NCI-H187 (cell line): ENCODE measurements at regions not wholly inside any gene's neighbourhood (a gene's known extent, or its start where the extent isn't known, plus 50 kb on each side); places are given as distances from the start of the nearest gene placed in this dataset.
"Not testable (repeated sequence)": the region's sequence is repeated elsewhere in the genome, so short reads cannot be mapped to it uniquely, and the experiment has no call there.

Source experiments
- DNase-seq, 2 experiments: peaks; one replicate each; lab custom pipeline; 2025; lab: John Stamatoyannopoulos, UW

DNA sequence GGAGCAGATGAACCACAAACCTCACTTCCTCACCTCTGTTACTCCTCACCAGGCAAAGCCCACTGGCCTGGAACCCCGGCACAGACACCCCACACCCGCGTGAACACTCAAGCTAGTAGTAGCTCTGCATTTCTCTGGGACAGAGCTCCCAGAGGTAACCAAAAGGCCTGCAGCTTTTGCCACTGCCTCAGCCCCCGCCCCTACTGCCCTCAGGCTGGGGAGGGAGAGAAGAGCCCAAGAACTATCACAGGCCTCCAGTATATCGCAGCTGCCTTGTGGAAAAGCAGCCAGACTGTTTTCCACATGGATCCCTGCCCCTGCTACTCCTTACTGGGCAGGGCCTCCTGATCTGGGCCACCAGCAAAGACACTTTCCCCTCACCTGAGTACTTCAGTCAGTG is 728.7 kb upstream of the ACTRT1 start:
- DNase-seq: no peak

DNA sequence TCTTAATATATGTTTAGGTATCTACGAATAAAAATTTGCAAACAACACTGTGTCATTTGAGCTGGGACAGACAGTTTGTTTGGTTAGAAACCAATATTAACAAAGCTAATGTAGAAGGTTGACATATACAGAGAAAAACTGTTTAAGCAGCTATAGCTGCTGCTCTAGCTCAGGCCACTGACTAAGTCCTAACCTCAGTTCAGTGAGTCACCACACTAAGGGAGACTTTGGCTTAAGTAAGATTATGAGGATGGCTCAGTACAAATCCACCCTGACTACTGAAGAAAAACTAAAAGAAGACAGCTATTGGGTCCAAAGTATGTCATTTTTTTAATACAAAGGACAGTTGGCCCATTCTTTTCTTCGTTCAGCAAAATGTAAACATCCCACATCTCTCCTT is 717.3 kb upstream of the ACTRT1 start:
- DNase-seq: no peak

DNA sequence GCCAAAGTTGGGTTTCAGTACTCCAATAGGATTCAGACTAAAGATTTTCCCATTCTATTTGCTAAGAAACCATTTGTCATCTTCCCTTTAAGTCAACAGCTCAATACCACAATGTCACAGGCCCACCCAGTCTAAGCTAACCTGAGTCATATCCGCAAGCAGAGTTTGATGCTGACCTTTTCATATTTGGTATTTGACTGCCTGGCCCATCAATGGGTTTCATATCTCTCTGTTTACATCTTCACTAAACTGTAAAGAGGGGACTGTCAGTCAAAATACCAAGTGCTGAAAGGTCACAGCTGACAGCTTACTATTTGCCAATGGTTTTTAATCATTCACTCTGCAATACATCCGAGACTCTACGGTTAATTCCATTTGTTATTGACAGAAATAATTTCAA is 707.5 kb upstream of the ACTRT1 start:
- DNase-seq: no peak

DNA sequence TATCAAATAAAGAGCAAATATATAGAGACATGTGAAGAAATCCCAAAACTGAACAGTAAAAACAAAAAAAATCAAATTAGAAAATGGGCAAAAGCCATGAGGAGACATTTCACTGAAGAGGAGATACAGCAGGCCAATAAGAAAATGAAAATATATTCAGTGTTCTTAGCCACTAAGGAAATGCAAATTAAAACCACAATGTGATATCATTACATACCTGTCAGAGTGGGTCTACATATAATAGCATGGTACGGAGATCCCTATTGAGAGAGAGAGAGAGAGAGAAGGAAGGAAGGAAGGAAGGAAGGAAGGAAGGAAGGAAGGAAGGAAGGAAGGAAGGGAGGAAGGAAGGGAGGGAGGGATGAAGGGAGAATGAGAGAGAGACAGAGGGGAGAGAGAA is 707.0 kb upstream of the ACTRT1 start:
- DNase-seq: no peak

DNA sequence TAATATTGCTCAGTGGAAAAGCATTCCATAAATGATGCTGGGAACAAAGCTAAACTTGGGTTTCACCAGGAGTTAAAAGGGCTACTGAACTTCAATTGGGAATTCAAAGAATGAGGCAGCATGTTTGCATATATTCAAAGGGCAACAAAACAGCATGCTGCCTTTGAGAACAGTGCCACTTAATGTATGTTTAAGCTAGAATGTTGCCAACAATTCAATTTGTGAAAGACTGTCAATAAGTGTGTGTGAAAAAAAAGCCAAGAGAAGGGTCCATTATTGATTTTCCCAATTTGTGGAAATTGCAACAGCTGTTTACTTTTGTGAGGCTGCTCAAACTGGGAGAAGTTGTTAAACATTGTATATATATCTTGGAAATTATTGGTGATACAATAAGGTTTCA is 701.9 kb upstream of the ACTRT1 start:
- DNase-seq: no peak

DNA sequence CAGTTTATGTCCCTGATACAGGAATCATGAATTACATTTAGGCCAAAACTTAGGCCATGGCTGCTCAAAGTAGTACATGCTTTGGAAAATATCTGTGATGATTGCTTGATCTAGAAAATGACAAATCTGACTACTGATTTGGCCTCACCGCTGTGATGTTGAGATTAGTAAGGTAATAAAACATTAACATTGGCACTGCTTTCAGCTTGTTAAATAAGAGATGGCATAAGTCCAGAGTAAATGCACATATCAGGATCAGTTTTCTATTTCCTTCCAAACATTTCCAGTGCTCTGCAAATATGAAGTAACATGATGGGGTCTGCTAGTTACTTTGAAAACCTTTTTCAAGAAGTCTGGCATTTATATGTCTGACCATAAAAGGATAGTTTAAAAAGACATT is 687.3 kb upstream of the ACTRT1 start:
- no peak for DNase-seq

DNA sequence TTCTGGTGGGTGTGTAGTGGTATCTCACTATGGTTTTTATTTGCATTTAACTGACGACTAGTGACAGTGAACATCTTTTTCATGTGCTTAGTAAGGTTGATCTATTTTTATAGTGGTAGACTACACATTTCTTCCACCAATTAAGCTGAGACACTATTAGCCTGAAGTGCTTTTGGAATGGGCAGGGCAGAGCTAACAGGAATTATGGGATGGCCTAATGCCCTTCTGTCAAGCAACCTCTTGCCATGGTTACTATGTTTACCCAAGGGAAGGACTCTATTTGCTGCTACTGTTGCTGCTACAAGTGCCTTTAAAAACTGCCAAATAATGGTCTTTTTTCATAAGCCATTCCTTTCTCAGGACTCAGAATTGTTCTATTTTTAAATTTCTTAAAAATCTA is 676.7 kb upstream of the ACTRT1 start:
- DNase-seq: no peak

DNA sequence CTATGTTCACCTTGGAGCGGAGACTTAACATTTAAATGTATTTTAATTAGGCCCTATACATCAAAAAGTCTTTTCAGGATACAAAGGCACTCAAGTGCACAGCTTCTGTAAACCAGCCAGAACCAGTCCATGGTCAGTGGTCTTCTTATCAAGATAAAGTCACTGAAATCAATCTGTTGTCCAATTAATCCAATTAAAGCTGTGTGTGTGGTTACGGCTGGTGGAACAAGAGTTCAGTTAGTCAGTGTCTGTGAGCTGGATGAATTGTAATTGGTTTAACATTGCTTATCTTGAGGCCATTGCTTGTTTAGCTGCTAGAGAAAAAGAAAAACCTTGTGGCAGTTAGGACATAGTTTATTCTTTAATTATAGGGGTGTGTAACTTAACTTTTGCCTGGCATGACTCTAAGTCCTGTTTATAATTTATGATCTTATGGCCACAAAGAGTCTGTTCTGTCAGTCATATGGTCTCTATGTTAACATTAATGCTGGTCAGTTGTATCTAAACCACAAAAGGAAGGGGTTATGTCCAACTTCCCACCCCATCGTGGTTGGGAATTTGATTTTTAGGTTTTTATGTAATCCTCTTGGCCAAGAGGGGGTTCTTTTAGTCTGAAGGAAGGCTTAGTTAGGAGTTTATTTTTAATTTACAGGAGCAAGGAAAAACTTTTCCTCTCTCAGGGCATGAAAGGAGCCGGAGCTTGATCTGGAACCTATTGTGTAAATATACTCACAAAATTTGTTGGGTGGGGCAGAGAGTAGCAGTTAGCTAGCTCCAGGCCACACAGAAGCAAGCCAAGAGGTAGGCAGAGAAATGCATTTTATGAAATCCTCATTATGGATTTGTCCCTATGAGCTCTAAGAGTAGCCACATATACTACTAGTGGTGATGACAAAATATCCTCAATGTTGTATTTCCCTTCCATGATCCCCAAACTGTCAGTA is 665.7 kb upstream of the ACTRT1 start:
- no peak for DNase-seq

DNA sequence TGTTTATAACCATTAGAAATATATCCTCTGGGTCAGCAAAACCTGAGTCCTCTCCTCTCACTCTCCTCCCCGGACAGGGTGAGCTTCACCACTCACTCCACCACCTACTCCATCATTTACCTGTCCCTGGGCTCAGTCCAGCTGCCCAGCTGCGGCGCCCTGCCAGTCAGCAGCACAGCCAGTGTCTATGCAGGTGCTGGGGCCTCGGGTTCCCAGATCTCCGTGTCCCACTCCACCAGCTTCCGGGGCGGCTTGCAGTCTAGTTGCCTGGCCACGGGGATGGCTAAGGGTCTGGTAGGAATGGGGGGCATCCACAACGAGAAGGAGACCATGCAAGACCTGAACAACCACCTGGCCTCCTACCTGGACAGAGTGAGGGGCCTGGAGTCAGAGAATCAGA is 662.2 kb upstream of the ACTRT1 start:
- DNase-seq: no peak

DNA sequence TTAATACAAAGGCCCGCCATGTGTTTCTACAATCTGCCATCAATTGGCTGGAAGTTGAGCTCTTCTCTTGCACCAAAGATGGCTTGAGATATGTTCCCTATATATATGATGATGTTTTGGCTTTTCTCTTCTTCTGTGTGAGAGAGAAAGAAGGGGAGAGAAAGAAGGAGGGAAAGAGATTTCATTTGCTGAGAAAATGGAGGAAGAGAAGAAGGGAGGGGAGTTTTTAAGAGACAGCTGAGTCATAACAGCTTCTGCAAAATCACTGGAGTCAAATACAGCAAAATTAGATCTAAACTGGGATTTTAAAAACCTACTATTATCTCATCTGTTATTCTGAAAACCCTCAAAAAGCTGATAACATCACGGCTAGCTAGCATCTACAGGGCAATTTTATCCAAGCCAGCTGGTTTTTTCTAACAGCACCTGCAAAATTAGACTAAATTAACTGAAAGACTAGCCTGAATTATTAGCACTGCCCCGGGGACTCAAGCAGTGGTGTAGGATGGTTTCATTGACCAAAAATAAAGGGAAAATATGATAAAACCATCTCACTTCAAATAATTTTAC is 647.6 kb upstream of the ACTRT1 start:
- DNase-seq: no peak

DNA sequence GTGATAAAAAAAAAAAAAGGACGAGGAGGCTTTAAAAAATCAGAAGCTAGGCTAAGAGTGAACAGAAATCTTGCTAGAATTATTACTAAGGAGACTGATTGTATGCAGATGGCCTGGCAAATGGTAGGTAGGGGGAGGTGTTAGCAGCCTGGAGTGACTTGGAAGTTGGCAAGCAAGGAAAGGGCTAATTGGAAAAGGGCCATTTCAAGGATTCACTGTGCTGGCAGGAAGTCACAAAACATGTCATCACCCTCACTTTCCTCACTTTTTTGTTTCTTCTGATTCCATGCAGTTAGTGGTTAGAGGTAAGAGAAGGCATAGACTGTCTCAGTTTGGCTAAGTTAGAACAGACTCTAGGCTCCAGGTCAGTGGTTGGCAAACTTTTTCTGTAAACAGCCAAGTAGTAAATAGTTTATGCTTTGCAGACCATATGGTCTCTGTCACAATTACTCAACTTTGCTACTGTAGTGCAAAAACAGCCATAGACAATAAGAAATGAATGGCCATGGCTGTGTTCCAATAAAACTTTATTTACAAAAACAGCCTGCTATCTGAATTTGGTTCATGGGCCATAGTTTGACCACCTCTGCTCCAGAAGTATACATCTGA is 646.5 kb upstream of the ACTRT1 start:
- DNase-seq: no peak

DNA sequence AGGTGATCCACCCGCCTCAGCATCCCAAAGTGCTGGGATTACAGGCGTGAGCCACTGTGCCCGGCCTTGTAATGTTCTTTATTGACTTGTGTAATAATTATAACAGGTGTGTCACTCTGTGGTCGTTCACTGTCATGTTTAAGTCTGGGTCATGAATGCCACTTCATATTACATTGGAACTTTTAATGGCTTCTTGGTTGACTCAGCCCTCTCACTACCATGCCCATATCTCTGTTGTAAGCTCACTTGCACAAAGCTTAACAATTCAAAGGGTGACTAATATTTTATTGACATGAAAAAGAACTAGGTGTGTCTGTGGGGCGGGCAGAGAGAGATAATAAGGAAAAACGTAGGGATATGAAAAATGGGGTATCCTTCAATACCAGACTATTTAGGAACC is 639.7 kb upstream of the ACTRT1 start:
- DNase-seq: no peak

DNA sequence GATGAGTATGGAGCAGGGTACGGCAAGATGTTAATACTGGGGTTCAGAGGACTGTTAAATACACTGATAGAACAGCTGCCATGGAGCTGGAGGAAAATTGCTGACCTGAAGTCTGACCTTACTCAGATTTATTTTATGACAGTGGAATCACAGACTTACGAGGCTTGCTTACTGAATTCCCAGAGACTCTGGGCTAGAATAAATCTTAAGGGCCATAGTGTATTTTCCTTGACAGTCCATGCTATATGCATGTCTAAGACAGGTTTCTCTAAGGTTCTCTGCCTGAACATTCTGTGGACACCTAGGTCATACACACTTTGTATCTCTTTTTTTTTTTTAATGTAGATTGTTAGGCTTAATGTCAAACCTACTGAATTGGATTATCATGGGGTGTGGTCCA is 633.2 kb upstream of the ACTRT1 start:
- DNase-seq: no peak

DNA sequence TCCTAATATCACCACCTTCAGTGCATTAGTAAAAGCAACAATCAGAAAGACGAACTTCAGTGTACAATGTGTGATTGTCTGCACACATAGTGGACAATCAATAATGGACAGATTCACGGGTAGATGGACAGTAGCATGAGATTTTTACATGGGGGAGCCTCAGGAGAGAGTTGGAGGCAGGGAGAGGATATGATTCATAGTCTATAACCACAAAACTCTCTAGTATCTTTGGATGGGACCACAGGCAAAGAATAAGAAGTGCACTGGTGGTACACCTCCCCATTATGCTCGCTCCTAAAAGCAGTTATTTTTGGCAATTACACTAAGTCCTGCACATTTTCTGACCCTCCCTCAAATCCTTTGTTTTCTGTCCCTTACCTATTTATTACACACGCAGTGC is 624.4 kb upstream of the ACTRT1 start:
- DNase-seq: no peak

DNA sequence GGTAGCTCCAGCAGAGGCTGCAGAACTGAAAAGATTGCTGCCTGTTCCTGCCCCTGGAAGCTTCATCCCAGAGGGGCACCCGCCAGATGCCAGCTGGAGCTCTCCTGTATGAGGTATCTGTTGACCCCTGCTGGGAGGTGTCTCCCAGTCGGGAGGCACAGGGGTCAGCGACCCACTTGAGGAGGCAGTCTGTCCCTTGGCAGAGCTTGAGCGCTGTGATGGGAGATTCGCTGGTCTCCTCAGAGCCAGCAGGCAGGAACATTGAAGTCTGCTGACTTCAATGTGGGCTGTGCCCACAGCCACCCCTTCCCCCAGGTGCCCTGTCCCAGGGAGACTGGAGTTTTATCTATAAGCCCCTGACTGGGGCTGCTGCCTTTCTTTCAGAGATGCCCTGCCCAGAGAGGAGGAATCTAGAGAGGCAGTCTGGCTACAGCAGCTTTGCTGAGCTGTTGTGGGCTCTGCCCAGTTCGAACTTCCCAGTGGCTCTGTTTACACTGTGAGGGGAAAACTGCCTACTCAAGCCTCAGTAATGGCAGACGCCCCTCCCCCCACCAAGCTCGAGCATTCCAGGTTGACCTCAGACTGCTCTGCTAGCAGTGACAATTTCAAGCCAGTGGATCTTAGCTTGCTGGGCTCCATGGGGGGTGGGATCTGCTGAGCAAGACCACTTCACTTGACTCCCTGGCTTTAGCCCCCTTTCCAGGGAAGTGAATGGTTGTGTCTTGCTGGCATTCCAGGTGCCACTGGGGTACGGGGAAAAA is 622.3 kb upstream of the ACTRT1 start:
- not testable (repeated sequence) for DNase-seq

DNA sequence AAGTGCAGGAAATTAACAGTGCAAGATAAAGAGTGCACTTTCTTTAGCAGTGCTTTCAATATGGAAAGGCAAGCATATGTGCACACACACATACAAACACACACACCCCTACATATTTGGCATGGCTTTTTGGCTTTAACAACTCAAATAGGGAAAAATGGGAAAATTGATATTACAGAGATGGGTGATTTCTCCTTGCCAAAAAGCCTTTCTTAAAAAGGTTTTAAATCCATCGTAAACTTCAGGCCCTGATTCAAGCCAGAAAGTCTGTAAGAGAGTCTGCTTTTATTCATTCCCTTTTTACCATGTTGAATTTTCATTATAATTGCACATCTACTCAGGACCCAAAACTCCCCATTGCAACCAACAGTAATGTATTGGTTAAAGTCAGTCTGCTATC is 612.0 kb upstream of the ACTRT1 start:
- DNase-seq: no peak

DNA sequence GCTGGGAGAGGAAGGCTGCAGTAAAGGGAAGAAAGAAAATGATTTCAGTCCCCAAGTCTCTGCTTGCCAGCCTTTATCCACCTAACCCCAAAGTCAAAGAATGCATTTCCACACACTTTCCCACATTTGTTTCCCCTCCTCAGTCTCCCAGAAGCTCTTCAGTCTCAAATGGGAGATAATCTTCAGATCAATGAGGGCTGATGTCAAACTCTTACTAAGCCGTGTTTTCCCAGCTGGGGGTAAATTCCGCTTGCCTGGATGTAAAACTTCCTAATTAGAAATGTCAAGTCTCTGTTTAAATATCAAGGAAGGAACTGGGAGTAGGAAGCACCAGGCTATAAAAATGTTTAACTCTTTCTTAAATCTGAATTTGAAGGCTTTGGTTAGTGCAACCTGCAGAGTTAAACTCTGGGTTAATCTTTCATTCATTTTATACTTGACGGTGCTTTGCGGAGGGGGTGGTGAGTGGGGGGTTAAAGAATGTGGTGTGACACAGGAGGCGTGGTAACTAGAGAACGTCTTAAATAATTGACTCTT is 601.4 kb upstream of the ACTRT1 start:
- DNase-seq: no peak

DNA sequence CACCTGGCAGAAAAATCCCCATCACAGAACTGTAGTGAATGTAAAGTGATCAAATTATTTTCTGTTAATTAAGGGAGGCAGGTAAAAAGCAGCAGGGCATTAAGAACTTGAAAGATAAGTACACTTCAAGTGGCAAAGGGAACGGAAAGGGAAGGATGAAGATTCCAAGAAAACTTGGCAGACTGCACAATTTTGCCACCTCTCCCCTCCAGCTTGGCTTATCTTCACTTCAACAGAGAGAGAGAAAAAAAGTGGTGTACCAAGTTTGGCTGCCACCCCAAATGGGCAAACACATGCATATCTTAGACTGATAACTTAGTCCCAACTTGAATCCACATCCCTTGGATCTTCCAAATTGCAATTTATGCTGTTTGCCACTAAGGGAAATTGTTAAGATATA is 598.1 kb upstream of the ACTRT1 start:
- no peak for DNase-seq

DNA sequence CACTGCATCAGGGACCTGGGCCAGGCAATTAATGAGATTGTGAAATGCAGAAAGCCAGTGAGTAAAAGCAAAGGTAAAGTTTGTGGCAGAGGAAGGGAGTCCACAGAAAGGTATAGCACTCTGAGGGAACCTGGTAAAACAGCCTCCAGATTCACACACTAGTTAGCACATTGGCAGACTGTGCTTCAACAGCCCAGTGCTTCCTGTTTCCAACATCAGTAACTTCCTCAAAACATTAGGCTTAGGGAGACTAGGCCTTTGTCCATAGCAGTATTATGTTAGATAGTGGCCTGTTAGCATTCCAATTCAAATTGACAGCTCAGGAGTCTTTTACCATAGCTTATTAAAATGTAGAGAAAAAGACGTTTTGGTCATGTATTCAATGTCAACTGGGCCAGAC is 582.6 kb upstream of the ACTRT1 start:
- no peak for DNase-seq

DNA sequence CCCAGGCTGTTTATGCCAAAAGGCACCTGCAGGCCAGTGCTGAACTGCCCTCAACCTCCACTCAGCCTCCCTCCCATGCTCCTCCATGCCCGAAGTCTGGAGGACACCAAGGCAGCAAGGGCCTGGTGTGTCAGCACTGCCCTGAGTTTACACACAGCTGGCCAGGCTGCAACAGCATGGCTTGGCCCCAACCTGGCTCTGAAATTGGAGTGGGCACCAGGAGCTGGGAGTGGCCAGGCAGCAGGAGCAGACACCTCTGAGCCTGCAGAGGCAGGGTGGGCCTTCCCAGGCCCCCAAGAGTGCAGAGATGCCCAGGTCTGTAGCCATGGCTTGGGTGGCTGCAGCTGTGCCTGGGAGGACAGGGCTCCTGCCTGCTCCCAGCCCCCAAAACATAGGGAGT is 571.2 kb upstream of the ACTRT1 start:
- no peak for DNase-seq

DNA sequence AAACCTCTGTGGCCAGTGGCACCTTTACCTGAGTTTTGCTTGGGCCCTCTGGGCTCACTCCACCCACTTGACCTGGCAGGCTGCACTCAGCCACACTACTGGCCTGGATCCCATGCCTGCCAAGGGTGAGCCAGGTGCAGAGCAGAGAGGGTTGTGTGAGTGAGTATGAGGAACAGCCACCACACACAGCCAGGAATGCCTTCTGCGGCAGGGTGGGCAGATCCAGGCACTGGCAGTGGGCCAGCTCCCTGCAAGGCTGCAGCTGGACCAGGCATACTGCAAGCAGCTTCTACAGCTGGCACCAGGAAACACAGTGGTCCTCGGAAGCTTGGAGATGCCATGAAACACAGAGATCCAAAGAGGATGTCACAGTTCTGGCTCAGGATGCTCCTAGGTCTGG is 570.1 kb upstream of the ACTRT1 start:
- DNase-seq: no peak

DNA sequence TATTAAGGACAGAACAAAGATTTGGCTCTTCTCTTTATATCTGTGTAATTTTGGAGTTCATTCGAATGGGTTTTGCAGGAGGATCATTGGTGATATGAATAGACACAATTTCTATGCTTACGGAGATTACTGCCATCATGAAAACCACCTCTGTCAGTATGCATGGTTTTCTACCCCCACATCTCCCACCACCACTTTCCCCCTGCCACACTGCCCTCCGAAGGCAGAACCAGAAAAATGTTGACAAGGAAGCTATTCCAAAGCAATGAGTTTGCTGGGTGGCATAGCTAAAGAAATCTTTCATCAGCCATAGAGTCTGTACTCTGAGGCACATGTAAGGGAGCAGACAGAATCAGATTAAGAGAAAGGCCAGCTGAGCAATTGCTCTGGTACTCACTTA is 567.3 kb upstream of the ACTRT1 start:
- DNase-seq: no peak
